SK-N-SH treated with all-trans-retinoic acid at 6 μM for 48 hours (cell line): ENCODE measurements at regions not wholly inside any gene's neighbourhood (a gene's known extent, or its start where the extent isn't known, plus 50 kb on each side); places are given as distances from the start of the nearest gene placed in this dataset.

ENCODE experiments used
- ATAC-seq: fragments of 200-7000 bp; cut with Tn5 transposase; 3 replicates; pipeline ENCODE4 v1.9.1; 2020; ENCODE audit warnings: mild to moderate bottlenecking, moderate library complexity
- ARNTL ChIP-seq: fragments of 450-650 bp; formaldehyde crosslinking; IDR thresholded peaks from 2 replicates; pipeline ENCODE4 v1.5.0; 2020; ENCODE audit warnings: low read depth, mild to moderate bottlenecking, moderate library complexity, borderline replicate concordance
- CREB5 ChIP-seq: fragments of 250-450 bp; sonication (Bioruptor Pico); IDR thresholded peaks from 2 replicates; pipeline ENCODE4 v1.5.1; 2020; ENCODE audit warnings: low read depth, mild to moderate bottlenecking, moderate library complexity
- CSDC2 ChIP-seq: fragments of 250-450 bp; sonication (Bioruptor Pico); IDR thresholded peaks from 2 replicates; pipeline ENCODE4 v1.5.0; 2020; ENCODE audit warnings: mild to moderate bottlenecking, moderate library complexity
- CSRNP3 ChIP-seq: fragments of 250-450 bp; sonication (Bioruptor Pico); IDR thresholded peaks from 2 replicates; pipeline ENCODE4 v1.5.1; 2021; ENCODE audit warnings: mild to moderate bottlenecking, moderate library complexity
- ESRRG ChIP-seq: fragments of 250-450 bp; sonication (Bioruptor Pico); IDR thresholded peaks from 2 replicates; pipeline ENCODE4 v1.6.1; 2021; ENCODE audit warnings: mild to moderate bottlenecking
- GLIS3 ChIP-seq: fragments of 250-450 bp; sonication (Bioruptor Pico); IDR thresholded peaks from 2 replicates; pipeline ENCODE4 v1.5.0; 2020; ENCODE audit warnings: mild to moderate bottlenecking, moderate library complexity
- ISL1 ChIP-seq: fragments of 250-450 bp; sonication (Bioruptor Pico); IDR thresholded peaks from 2 replicates; pipeline ENCODE4 v2.1.2; 2022; ENCODE audit warnings: mild to moderate bottlenecking, moderate library complexity
- OSR1 ChIP-seq: fragments of 250-450 bp; sonication (Bioruptor Pico); IDR thresholded peaks from 2 replicates; pipeline ENCODE4 v1.8.0; 2022; ENCODE audit warnings: moderate library complexity, mild to moderate bottlenecking, inconsistent platforms
- PATZ1 ChIP-seq: fragments of 250-450 bp; sonication (Bioruptor Pico); IDR thresholded peaks from 2 replicates; pipeline ENCODE4 v1.8.0; 2020; ENCODE audit warnings: mild to moderate bottlenecking, moderate library complexity, borderline replicate concordance
- PPARA ChIP-seq: fragments of 250-450 bp; sonication (Bioruptor Pico); IDR thresholded peaks from 2 replicates; pipeline ENCODE4 v1.5.0; 2020; ENCODE audit warnings: mild to moderate bottlenecking, borderline replicate concordance
- SNAI2 ChIP-seq: fragments of 250-450 bp; sonication (Bioruptor Pico); IDR thresholded peaks from 2 replicates; pipeline ENCODE4 v1.5.0; 2020; ENCODE audit warnings: mild to moderate bottlenecking, moderate library complexity
- TCF4 ChIP-seq: fragments of 250-450 bp; sonication (Bioruptor Pico); IDR thresholded peaks from 2 replicates; pipeline ENCODE4 v1.8.0; 2021; ENCODE audit warnings: mild to moderate bottlenecking, moderate library complexity, borderline replicate concordance
- TOX ChIP-seq: fragments of 250-450 bp; sonication (Bioruptor Pico); IDR thresholded peaks from 2 replicates; pipeline ENCODE4 v1.8.0; 2021; ENCODE audit warnings: mild to moderate bottlenecking, moderate library complexity, borderline replicate concordance
- TSHZ2 ChIP-seq: fragments of 250-450 bp; sonication (Bioruptor Pico); IDR thresholded peaks from 2 replicates; pipeline ENCODE4 v1.5.0; 2020; ENCODE audit warnings: mild to moderate bottlenecking, moderate library complexity
- ZFP3 ChIP-seq: fragments of 250-450 bp; sonication (Bioruptor Pico); IDR thresholded peaks from 2 replicates; pipeline ENCODE4 v1.5.0; 2020; ENCODE audit warnings: mild to moderate bottlenecking, moderate library complexity
- ZFP30 ChIP-seq: fragments of 450-650 bp; formaldehyde crosslinking; IDR thresholded peaks from 2 replicates; pipeline ENCODE4 v1.5.0; 2022; ENCODE audit warnings: mild to moderate bottlenecking, moderate library complexity
- ZNF565 ChIP-seq: fragments of 450-650 bp; formaldehyde crosslinking; conservative IDR thresholded peaks from 2 replicates; pipeline ENCODE4 v1.5.0; 2020; ENCODE audit warnings: low read depth, mild to moderate bottlenecking, moderate library complexity
- ZNF70 ChIP-seq: fragments of 450-650 bp; formaldehyde crosslinking; IDR thresholded peaks from 2 replicates; pipeline ENCODE4 v1.5.0; 2020; ENCODE audit warnings: mild to moderate bottlenecking, moderate library complexity
- ZNF8 ChIP-seq: fragments of 450-650 bp; formaldehyde crosslinking; IDR thresholded peaks from 2 replicates; pipeline ENCODE4 v1.5.0; 2020; ENCODE audit warnings: mild to moderate bottlenecking, moderate library complexity

- TF ChIP-seq CSDC2 (CRISPR knock-in tag) (no peak), ZFP30 (CRISPR knock-in tag) (no peak), TSHZ2 (CRISPR knock-in tag) (no peak), PATZ1 (CRISPR knock-in tag) (no peak), OSR1 (no peak), ZNF8 (CRISPR knock-in tag) (no peak), TCF4 (CRISPR knock-in tag) (no peak), CREB5 (CRISPR knock-in tag) (no peak), ESRRG (CRISPR knock-in tag) (no peak), ARNTL (CRISPR knock-in tag) (no peak), ISL1 (no peak), ZNF565 (CRISPR knock-in tag) (no peak), GLIS3 (no peak)
- ATAC-seq = no peak
Observed at GRCh38 chr2:128457716-128458115, 139.0 kb upstream of the HS6ST1 start.

- no peak for TF ChIP-seq CSRNP3 (CRISPR knock-in tag)
- no peak for TF ChIP-seq ISL1
- TF ChIP-seq ZFP3 = no peak
- no peak for TF ChIP-seq PATZ1 (CRISPR knock-in tag)
- no peak for TF ChIP-seq TSHZ2 (CRISPR knock-in tag)
- no peak for TF ChIP-seq ZFP30 (CRISPR knock-in tag)
- no peak for TF ChIP-seq GLIS3
- no peak for TF ChIP-seq ESRRG (CRISPR knock-in tag)
- no peak for TF ChIP-seq ARNTL (CRISPR knock-in tag)
- no peak for TF ChIP-seq SNAI2
- no peak for TF ChIP-seq ZNF565 (CRISPR knock-in tag)
- TF ChIP-seq ZNF70 (CRISPR knock-in tag) = no peak
- no peak for TF ChIP-seq TCF4 (CRISPR knock-in tag)
- TF ChIP-seq PPARA = no peak
- TF ChIP-seq TOX = no peak
- TF ChIP-seq, all 23 proteins: peak for 0
- no peak for ATAC-seq
Observed at GRCh38 chr2:128458505-128458904, 139.8 kb upstream of the HS6ST1 start.
